ENCODE measurements at regions not wholly inside any gene's neighbourhood (a gene's known extent, or its start where the extent isn't known, plus 50 kb on each side); places are given as distances from the start of the nearest gene placed in this dataset.
A peak's percentile ranks its signal among the peaks of the same experiment; 100 is the strongest.

- H3K36me3 ChIP-seq = no peaks in the 10 kb centered on the region
- H3K4me1 ChIP-seq = peaks cover 0 to 63% (median 18%) of the 10 kb centered on the region in 4 donors
- H3K27me3 ChIP-seq = no peaks in the 10 kb centered on the region
- peak; percentile 15 to 57 (median 24) for ATAC-seq
- intact Hi-C loops (cut with DNase I) = no loop called here
- H3K9me3 ChIP-seq = no peaks in the 10 kb centered on the region
- TF ChIP-seq, protein P1, sequence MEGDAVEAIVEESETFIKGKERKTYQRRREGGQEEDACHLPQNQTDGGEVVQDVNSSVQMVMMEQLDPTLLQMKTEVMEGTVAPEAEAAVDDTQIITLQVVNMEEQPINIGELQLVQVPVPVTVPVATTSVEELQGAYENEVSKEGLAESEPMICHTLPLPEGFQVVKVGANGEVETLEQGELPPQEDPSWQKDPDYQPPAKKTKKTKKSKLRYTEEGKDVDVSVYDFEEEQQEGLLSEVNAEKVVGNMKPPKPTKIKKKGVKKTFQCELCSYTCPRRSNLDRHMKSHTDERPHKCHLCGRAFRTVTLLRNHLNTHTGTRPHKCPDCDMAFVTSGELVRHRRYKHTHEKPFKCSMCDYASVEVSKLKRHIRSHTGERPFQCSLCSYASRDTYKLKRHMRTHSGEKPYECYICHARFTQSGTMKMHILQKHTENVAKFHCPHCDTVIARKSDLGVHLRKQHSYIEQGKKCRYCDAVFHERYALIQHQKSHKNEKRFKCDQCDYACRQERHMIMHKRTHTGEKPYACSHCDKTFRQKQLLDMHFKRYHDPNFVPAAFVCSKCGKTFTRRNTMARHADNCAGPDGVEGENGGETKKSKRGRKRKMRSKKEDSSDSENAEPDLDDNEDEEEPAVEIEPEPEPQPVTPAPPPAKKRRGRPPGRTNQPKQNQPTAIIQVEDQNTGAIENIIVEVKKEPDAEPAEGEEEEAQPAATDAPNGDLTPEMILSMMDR (IDR thresholded peaks at IDR 0.05) = no peak
- no peak for TF ChIP-seq POLR2A (IDR thresholded peaks at IDR 0.05)
- H3K4me3 ChIP-seq = no peak overlapping the region
- H3K27ac ChIP-seq = peak overlapping the region in 2 of 3 donors; percentile 9 to 16
- DNase-seq = no peak
- WGBS (ENCODE audit: insufficient coverage, low coverage, low lambda C conversion rate, missing lambda C conversion rate) = 22% methylated on average over 1 of the region's 2 CpGs
Measured at GRCh38 chr5:42879291-42879690, 67.6 kb upstream of the SELENOP start.

GRCh38 chr5:42878550-42878949 is 66.9 kb upstream of the SELENOP start:
- peak overlapping the region in 2 of 3 donors; percentile 81 to 89 for H3K27ac ChIP-seq
- no peaks in the 10 kb centered on the region for H3K36me3 ChIP-seq
- 37% methylated on average over 4 of the region's 4 CpGs for WGBS (ENCODE audit: insufficient coverage, low coverage, low lambda C conversion rate, missing lambda C conversion rate)
- no peaks in the 10 kb centered on the region for H3K9me3 ChIP-seq
- TF ChIP-seq, protein P1 (IDR thresholded peaks at IDR 0.05) = no peak
- TF ChIP-seq POLR2A (IDR thresholded peaks at IDR 0.05) = no peak
- no peak for ATAC-seq
- no peak for DNase-seq
- no peaks in the 10 kb centered on the region for H3K27me3 ChIP-seq
- no peak overlapping the region for H3K4me3 ChIP-seq
- intact Hi-C loops (cut with DNase I) = no loop called here
- H3K4me1 ChIP-seq = peaks cover 0 to 70% (median 20%) of the 10 kb centered on the region in 4 donors

DNA sequence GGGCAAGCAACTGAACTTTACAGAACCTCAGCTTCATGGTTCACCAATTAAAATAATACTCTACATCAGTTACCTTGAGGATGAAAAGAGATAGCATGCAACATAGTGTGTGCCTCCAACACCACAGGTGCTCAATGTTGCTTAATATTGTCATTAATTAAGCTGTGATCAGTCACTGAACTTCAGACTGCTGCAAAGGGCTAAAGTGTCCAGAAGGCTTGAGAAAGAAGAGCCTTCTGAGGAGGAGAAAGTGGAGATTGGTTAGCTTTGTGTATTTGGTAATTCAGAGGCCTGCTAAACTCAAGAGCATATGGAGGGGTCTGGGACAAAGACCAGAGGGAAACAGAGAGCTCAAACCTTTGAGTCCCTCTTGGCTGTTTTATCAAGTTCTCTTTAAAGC is 66.3 kb upstream of the SELENOP start:
- intact Hi-C loops (cut with DNase I) = no loop called here
- no peak for DNase-seq
- Histone ChIP-seq H3K27ac (peak overlapping the region in 2 of 3 donors; percentile 81 to 89), H3K4me1 (peaks cover 0 to 72% (median 21%) of the 10 kb centered on the region in 4 donors), H3K36me3 (no peaks in the 10 kb centered on the region), H3K27me3 (no peaks in the 10 kb centered on the region), H3K4me3 (no peak overlapping the region), H3K9me3 (no peaks in the 10 kb centered on the region)
- ATAC-seq = peak in 1 of 4 donors; percentile 3
- no peak for TF ChIP-seq POLR2A (IDR thresholded peaks at IDR 0.05)
- TF ChIP-seq, protein P1 (IDR thresholded peaks at IDR 0.05) = no peak

DNA sequence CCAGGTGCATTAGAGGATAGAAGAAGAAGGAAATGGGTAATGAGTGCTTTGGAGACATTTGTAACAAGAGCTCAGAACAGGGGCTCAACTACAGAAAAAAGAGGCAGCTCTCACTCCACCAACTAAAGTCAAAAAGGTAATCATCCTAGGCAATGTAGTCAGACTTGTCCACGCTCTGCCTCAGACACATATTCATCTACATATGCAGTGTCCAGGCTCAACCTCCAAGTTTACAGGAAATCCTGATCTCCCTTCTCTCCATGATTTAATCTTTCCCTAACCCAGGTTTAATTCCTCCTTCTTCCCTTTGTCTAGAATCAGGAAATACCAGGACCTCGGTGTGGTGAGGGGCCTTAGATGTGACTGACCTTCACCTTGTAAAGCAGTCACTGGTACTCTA is 65.7 kb upstream of the SELENOP start:
- ATAC-seq = no peak
- TF ChIP-seq, protein P1 (IDR thresholded peaks at IDR 0.05) = no peak
- no peak for TF ChIP-seq POLR2A (IDR thresholded peaks at IDR 0.05)
- Histone ChIP-seq H3K36me3 (no peaks in the 10 kb centered on the region), H3K27ac (peak overlapping the region in 2 of 3 donors; percentile 81 to 89), H3K9me3 (no peaks in the 10 kb centered on the region), H3K4me1 (peaks cover 0 to 72% (median 23%) of the 10 kb centered on the region in 4 donors), H3K4me3 (no peak overlapping the region), H3K27me3 (no peaks in the 10 kb centered on the region)
- intact Hi-C loops (cut with DNase I) = no loop called here
- WGBS (ENCODE audit: insufficient coverage, low coverage, low lambda C conversion rate, missing lambda C conversion rate) = 54% methylated on average over 2 of the region's 2 CpGs
- no peak for DNase-seq

GRCh38 chr5:42876375-42876844 is 64.7 kb upstream of the SELENOP start:
- Histone ChIP-seq H3K27ac (peak overlapping the region; percentile 48 to 89 (median 81)), H3K4me1 (peaks cover 0 to 65% (median 23%) of the 10 kb centered on the region in 4 donors), H3K27me3 (no peaks in the 10 kb centered on the region), H3K36me3 (no peaks in the 10 kb centered on the region), H3K4me3 (peak overlapping the region in 2 of 3 donors; percentile 4 to 14), H3K9me3 (no peaks in the 10 kb centered on the region)
- DNase-seq (no peak), ATAC-seq (peak; percentile 32 to 63 (median 40))
- intact Hi-C loops (cut with DNase I) = no loop called here
- 9% methylated on average over 4 of the region's 4 CpGs for WGBS (ENCODE audit: insufficient coverage, low coverage, low lambda C conversion rate, missing lambda C conversion rate)
- TF ChIP-seq POLR2A (IDR thresholded peaks at IDR 0.05) = no peak
- TF ChIP-seq, protein P1 (IDR thresholded peaks at IDR 0.05) = no peak

Measured in right lobe of liver (tissue), 6 donors.